ENCODE measurements at regions not wholly inside any gene's neighbourhood (a gene's known extent, or its start where the extent isn't known, plus 50 kb on each side); places are given as distances from the start of the nearest gene placed in this dataset.
"Not testable (repeated sequence)": the region's sequence is repeated elsewhere in the genome, so short reads cannot be mapped to it uniquely, and the experiment has no call there.

DNA sequence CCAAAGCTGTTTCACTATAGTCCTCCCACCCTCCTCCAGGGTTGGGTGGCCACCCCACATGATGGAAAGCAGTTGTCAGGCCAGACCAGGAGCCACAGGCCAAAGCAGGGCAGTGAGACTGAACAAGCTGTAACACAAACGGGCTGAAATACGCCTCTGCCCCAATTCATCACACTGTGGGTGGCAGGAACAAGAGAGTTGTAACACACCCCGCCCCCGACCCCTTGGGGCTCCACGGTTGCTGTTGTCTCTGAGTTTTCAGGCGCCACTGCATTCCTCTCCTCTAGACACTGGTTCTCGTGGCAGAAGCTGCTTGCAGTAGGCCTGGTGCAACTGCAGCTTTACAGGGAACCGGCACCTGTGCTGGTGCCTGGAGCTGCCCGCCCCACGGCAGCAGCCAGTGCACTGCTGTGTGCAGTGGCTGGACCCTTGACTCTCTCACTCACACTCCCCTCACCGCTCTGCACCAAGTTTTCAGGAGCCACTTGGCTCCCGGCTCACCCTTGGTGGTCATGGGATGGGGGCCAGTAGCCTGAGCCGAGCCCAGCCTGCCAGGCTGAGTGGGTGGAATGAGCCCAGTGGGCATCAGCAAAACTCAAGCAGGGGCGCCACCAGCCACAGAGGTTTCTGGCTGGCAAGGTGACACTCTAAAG is 1314.5 kb upstream of the MIR17HG start:
- Histone ChIP-seq H3K9me3 (ENCODE audit: control insufficient read depth, low read length) (no peaks in the 10 kb centered on the region), H3K4me1 (ENCODE audit: control insufficient read depth, insufficient read depth, low read length, poor library complexity, severe bottlenecking) (no peaks in the 10 kb centered on the region), H3K27ac (ENCODE audit: insufficient read depth, low read length, poor library complexity, severe bottlenecking) (no peak overlapping the region), H3K27me3 (replicated peaks; ENCODE audit: control insufficient read depth, insufficient read depth, low read length, poor library complexity, severe bottlenecking) (no peaks in the 10 kb centered on the region), H3K36me3 (ENCODE audit: control insufficient read depth, insufficient read depth, low read length) (no peaks in the 10 kb centered on the region), H3K4me3 (ENCODE audit: insufficient read depth, low read depth, low read length, poor library complexity, severe bottlenecking) (no peak overlapping the region)
- no peak for DNase-seq

GRCh38 chr13:90039516-90039915 is 1308.0 kb upstream of the MIR17HG start:
- H3K27ac ChIP-seq (ENCODE audit: insufficient read depth, low read length, poor library complexity, severe bottlenecking): no peak overlapping the region
- no peak for DNase-seq
- no peaks in the 10 kb centered on the region for H3K27me3 ChIP-seq (replicated peaks; ENCODE audit: control insufficient read depth, insufficient read depth, low read length, poor library complexity, severe bottlenecking)
- no peak overlapping the region for H3K4me3 ChIP-seq (ENCODE audit: insufficient read depth, low read depth, low read length, poor library complexity, severe bottlenecking)
- no peaks in the 10 kb centered on the region for H3K9me3 ChIP-seq (ENCODE audit: control insufficient read depth, low read length)
- no peaks in the 10 kb centered on the region for H3K4me1 ChIP-seq (ENCODE audit: control insufficient read depth, insufficient read depth, low read length, poor library complexity, severe bottlenecking)
- H3K36me3 ChIP-seq (ENCODE audit: control insufficient read depth, insufficient read depth, low read length): no peaks in the 10 kb centered on the region

DNA sequence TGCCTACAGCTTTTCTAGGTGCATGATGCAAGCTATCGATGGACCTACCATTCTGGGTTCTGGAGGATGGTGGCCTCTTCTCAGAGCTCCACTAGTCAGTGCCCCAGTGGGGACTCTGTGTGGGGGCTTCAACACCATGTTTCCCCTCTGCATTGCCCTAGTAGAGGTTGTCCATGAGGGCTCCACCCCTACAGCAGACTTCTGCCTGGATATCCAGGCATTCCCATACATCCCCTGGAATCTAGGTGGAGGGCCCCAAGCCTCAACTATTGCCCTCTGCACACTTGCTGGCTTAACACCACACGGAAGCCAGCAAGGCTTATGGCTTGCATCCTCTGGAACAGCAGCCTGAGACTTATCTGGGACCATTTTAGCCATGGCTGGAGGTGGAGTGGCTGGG is 1299.9 kb upstream of the MIR17HG start:
- no peak for DNase-seq
- no peaks in the 10 kb centered on the region for H3K36me3 ChIP-seq (ENCODE audit: control insufficient read depth, insufficient read depth, low read length)
- H3K4me1 ChIP-seq (ENCODE audit: control insufficient read depth, insufficient read depth, low read length, poor library complexity, severe bottlenecking): no peaks in the 10 kb centered on the region
- no peaks in the 10 kb centered on the region for H3K9me3 ChIP-seq (ENCODE audit: control insufficient read depth, low read length)
- H3K4me3 ChIP-seq (ENCODE audit: insufficient read depth, low read depth, low read length, poor library complexity, severe bottlenecking): no peak overlapping the region
- no peaks in the 10 kb centered on the region for H3K27me3 ChIP-seq (replicated peaks; ENCODE audit: control insufficient read depth, insufficient read depth, low read length, poor library complexity, severe bottlenecking)
- H3K27ac ChIP-seq (ENCODE audit: insufficient read depth, low read length, poor library complexity, severe bottlenecking): no peak overlapping the region

- H3K27ac ChIP-seq (ENCODE audit: insufficient read depth, low read length, poor library complexity, severe bottlenecking): no peak overlapping the region
- H3K4me3 ChIP-seq (ENCODE audit: insufficient read depth, low read depth, low read length, poor library complexity, severe bottlenecking): no peak overlapping the region
- DNase-seq: no peak
- H3K27me3 ChIP-seq (replicated peaks; ENCODE audit: control insufficient read depth, insufficient read depth, low read length, poor library complexity, severe bottlenecking): no peaks in the 10 kb centered on the region
- no peaks in the 10 kb centered on the region for H3K4me1 ChIP-seq (ENCODE audit: control insufficient read depth, insufficient read depth, low read length, poor library complexity, severe bottlenecking)
- no peaks in the 10 kb centered on the region for H3K9me3 ChIP-seq (ENCODE audit: control insufficient read depth, low read length)
- no peaks in the 10 kb centered on the region for H3K36me3 ChIP-seq (ENCODE audit: control insufficient read depth, insufficient read depth, low read length)
Measured at GRCh38 chr13:90049989-90050671, 1297.4 kb upstream of the MIR17HG start.

GRCh38 chr13:90055121-90055520 is 1292.4 kb upstream of the MIR17HG start:
- H3K4me1 ChIP-seq (ENCODE audit: control insufficient read depth, insufficient read depth, low read length, poor library complexity, severe bottlenecking): no peaks in the 10 kb centered on the region
- DNase-seq: no peak
- no peaks in the 10 kb centered on the region for H3K9me3 ChIP-seq (ENCODE audit: control insufficient read depth, low read length)
- no peaks in the 10 kb centered on the region for H3K36me3 ChIP-seq (ENCODE audit: control insufficient read depth, insufficient read depth, low read length)
- H3K4me3 ChIP-seq (ENCODE audit: insufficient read depth, low read depth, low read length, poor library complexity, severe bottlenecking): no peak overlapping the region
- no peaks in the 10 kb centered on the region for H3K27me3 ChIP-seq (replicated peaks; ENCODE audit: control insufficient read depth, insufficient read depth, low read length, poor library complexity, severe bottlenecking)
- H3K27ac ChIP-seq (ENCODE audit: insufficient read depth, low read length, poor library complexity, severe bottlenecking): no peak overlapping the region

DNA sequence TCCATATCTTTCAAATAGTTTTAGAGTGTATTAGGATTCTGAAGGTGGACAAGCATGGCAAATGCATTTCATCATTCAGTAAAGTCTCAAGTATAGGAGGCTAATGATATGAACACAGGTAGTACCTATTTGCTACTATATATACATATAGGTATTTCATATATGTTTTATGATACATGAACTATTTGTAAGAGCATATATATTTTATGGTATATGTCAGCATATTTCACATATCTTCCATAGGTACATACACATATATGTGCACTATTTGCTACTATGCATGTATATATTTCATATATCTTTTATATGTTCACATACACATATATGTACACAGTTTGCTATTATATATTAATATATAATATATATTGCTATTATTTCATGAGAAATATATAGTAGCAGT is 1291.7 kb upstream of the MIR17HG start:
- no peaks in the 10 kb centered on the region for H3K36me3 ChIP-seq (ENCODE audit: control insufficient read depth, insufficient read depth, low read length)
- H3K27me3 ChIP-seq (replicated peaks; ENCODE audit: control insufficient read depth, insufficient read depth, low read length, poor library complexity, severe bottlenecking): no peaks in the 10 kb centered on the region
- DNase-seq: no peak
- H3K9me3 ChIP-seq (ENCODE audit: control insufficient read depth, low read length): no peaks in the 10 kb centered on the region
- H3K4me1 ChIP-seq (ENCODE audit: control insufficient read depth, insufficient read depth, low read length, poor library complexity, severe bottlenecking): no peaks in the 10 kb centered on the region
- no peak overlapping the region for H3K4me3 ChIP-seq (ENCODE audit: insufficient read depth, low read depth, low read length, poor library complexity, severe bottlenecking)
- no peak overlapping the region for H3K27ac ChIP-seq (ENCODE audit: insufficient read depth, low read length, poor library complexity, severe bottlenecking)

DNA sequence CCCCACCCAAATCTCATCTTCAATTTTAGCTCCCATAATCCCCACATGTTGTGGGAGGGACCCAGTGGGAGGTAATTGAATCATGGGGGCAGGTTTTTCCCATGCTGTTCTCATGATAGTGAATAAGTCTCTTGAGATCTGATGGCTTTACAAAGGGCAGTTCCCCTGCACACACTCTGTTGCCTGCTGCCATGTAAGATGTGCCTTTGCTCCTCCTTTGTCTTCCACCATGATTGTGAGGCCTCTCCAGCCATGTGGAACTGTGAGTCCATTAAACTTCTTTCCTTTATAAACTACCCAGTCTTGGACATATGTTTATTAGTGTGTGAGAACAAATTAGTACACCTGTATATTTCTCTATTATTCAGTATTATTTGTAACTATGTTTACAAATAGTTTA is 1283.3 kb upstream of the MIR17HG start:
- not testable (repeated sequence) for H3K9me3 ChIP-seq (ENCODE audit: control insufficient read depth, low read length); H3K27me3 ChIP-seq (replicated peaks; ENCODE audit: control insufficient read depth, insufficient read depth, low read length, poor library complexity, severe bottlenecking); H3K4me1 ChIP-seq (ENCODE audit: control insufficient read depth, insufficient read depth, low read length, poor library complexity, severe bottlenecking); H3K4me3 ChIP-seq (ENCODE audit: insufficient read depth, low read depth, low read length, poor library complexity, severe bottlenecking); H3K27ac ChIP-seq (ENCODE audit: insufficient read depth, low read length, poor library complexity, severe bottlenecking); H3K36me3 ChIP-seq (ENCODE audit: control insufficient read depth, insufficient read depth, low read length); DNase-seq

DNA sequence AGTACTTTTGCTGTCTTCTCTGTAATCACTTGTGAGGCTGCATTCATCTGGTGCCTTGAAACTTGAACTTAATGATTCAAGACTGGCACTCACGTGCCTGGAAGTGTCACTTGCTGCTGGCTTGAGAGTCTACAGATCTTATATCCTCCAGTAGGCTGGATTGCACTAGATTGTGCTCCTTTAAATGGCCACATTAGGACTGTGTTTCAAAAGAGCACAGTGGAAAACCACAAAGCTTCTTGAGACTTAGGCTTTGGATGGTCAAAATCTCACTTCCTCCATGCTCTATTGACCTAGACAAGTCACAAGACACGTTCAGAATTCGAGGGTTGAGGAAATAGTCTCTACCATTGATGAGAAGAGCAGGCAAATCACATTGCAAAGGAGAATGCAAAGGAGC is 1278.8 kb upstream of the MIR17HG start:
- Histone ChIP-seq H3K36me3 (ENCODE audit: control insufficient read depth, insufficient read depth, low read length) (no peaks in the 10 kb centered on the region), H3K27ac (ENCODE audit: insufficient read depth, low read length, poor library complexity, severe bottlenecking) (no peak overlapping the region), H3K9me3 (ENCODE audit: control insufficient read depth, low read length) (no peaks in the 10 kb centered on the region), H3K27me3 (replicated peaks; ENCODE audit: control insufficient read depth, insufficient read depth, low read length, poor library complexity, severe bottlenecking) (no peaks in the 10 kb centered on the region), H3K4me3 (ENCODE audit: insufficient read depth, low read depth, low read length, poor library complexity, severe bottlenecking) (no peak overlapping the region), H3K4me1 (ENCODE audit: control insufficient read depth, insufficient read depth, low read length, poor library complexity, severe bottlenecking) (no peaks in the 10 kb centered on the region)
- DNase-seq: no peak

DNA sequence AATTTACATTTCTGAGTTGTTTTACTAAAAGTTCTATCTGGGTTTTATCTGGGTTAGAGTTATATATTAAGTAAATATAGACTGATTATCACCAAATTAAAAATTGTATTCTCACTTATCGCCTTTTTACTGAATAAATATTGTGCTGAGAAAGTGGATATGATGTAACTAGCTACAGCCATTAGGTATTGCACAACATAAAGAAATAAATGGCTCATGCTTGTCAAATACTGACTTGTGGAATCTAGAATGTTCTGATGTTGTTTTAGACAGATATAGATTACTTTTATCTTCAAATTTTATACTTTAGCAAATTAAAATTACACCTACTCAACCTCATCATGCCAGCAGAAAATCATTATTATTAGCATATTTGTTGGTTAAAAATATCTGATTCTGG is 1277.1 kb upstream of the MIR17HG start:
- no peak overlapping the region for H3K27ac ChIP-seq (ENCODE audit: insufficient read depth, low read length, poor library complexity, severe bottlenecking)
- no peaks in the 10 kb centered on the region for H3K36me3 ChIP-seq (ENCODE audit: control insufficient read depth, insufficient read depth, low read length)
- DNase-seq: no peak
- no peaks in the 10 kb centered on the region for H3K9me3 ChIP-seq (ENCODE audit: control insufficient read depth, low read length)
- H3K4me3 ChIP-seq (ENCODE audit: insufficient read depth, low read depth, low read length, poor library complexity, severe bottlenecking): no peak overlapping the region
- no peaks in the 10 kb centered on the region for H3K4me1 ChIP-seq (ENCODE audit: control insufficient read depth, insufficient read depth, low read length, poor library complexity, severe bottlenecking)
- no peaks in the 10 kb centered on the region for H3K27me3 ChIP-seq (replicated peaks; ENCODE audit: control insufficient read depth, insufficient read depth, low read length, poor library complexity, severe bottlenecking)

DNA sequence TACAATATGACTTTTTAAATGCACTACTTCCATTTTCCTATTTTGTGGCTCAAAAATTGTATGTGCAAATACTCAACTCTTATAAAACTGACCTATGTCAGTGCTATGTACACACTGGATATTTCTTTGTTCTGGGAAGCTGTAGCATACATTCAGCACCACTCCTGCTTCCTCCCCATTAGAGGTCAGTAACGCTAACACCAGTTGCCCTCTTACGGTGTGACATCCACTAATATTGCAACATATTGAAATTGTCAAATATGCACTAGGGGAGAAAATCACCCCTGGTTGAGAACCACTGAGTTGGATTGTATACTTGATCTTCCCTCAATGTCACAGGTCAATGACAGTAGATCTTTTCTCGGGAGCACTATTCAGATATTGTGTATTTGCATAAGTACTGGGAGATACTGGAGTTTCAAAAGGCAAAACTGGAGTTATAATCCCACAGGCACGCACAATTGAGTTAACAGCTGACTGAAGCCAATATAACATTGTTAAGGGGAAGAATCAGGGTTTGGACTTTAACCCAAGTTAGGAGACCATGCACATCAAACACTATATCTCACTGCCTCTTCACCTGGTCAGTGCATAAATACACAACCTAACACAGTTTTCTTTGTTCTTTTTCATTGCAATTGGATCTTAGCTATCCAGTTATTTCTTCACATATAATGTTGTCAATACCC is 1276.5 kb upstream of the MIR17HG start:
- no peaks in the 10 kb centered on the region for H3K36me3 ChIP-seq (ENCODE audit: control insufficient read depth, insufficient read depth, low read length)
- no peaks in the 10 kb centered on the region for H3K27me3 ChIP-seq (replicated peaks; ENCODE audit: control insufficient read depth, insufficient read depth, low read length, poor library complexity, severe bottlenecking)
- no peaks in the 10 kb centered on the region for H3K9me3 ChIP-seq (ENCODE audit: control insufficient read depth, low read length)
- H3K27ac ChIP-seq (ENCODE audit: insufficient read depth, low read length, poor library complexity, severe bottlenecking): no peak overlapping the region
- H3K4me3 ChIP-seq (ENCODE audit: insufficient read depth, low read depth, low read length, poor library complexity, severe bottlenecking): no peak overlapping the region
- no peak for DNase-seq
- no peaks in the 10 kb centered on the region for H3K4me1 ChIP-seq (ENCODE audit: control insufficient read depth, insufficient read depth, low read length, poor library complexity, severe bottlenecking)

All from effector memory CD4-positive, alpha-beta T cell (primary cell).